ENCODE measurements at regions not wholly inside any gene's neighbourhood (a gene's known extent, or its start where the extent isn't known, plus 50 kb on each side); places are given as distances from the start of the nearest gene placed in this dataset.

- intact Hi-C loops (cut with DNase I): no loop called here
- peak in 3 of 7 donors; percentile 12 to 37 (median 27) for DNase-seq
- H3K4me3 ChIP-seq: no peak overlapping the region
- H3K27me3 ChIP-seq: no peaks in the 10 kb centered on the region
- no peak for TF ChIP-seq POLR2A (IDR thresholded peaks at IDR 0.05)
- TF ChIP-seq, protein P1, sequence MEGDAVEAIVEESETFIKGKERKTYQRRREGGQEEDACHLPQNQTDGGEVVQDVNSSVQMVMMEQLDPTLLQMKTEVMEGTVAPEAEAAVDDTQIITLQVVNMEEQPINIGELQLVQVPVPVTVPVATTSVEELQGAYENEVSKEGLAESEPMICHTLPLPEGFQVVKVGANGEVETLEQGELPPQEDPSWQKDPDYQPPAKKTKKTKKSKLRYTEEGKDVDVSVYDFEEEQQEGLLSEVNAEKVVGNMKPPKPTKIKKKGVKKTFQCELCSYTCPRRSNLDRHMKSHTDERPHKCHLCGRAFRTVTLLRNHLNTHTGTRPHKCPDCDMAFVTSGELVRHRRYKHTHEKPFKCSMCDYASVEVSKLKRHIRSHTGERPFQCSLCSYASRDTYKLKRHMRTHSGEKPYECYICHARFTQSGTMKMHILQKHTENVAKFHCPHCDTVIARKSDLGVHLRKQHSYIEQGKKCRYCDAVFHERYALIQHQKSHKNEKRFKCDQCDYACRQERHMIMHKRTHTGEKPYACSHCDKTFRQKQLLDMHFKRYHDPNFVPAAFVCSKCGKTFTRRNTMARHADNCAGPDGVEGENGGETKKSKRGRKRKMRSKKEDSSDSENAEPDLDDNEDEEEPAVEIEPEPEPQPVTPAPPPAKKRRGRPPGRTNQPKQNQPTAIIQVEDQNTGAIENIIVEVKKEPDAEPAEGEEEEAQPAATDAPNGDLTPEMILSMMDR (IDR thresholded peaks at IDR 0.05): peak in 3 of 6 experiments; percentile 21 to 33 (median 22)
- H3K9me3 ChIP-seq (replicated peaks in 1 of 3): no peaks in the 10 kb centered on the region
- no peaks in the 10 kb centered on the region for H3K36me3 ChIP-seq (replicated peaks in 1 of 2)
- 10 to 31% (median 20%) methylated on average over 2 of the region's 2 CpGs for WGBS, 4 donors
- H3K4me1 ChIP-seq (replicated peaks in 1 of 2): no peaks in the 10 kb centered on the region
- H3K27ac ChIP-seq: no peak overlapping the region
These were observed 72.0 kb upstream of the MAGEB16 start for GRCh38 chrX:35726176-35726575.

- H3K27ac ChIP-seq: no peak overlapping the region
- intact Hi-C loops (cut with DNase I): no loop called here
- peaks cover 2% of the 10 kb centered on the region for H3K27me3 ChIP-seq
- H3K36me3 ChIP-seq (replicated peaks in 1 of 2): no peaks in the 10 kb centered on the region
- TF ChIP-seq, protein P1 (IDR thresholded peaks at IDR 0.05): no peak
- TF ChIP-seq POLR2A (IDR thresholded peaks at IDR 0.05): no peak
- no peaks in the 10 kb centered on the region for H3K4me1 ChIP-seq (replicated peaks in 1 of 2)
- H3K4me3 ChIP-seq: no peak overlapping the region
- H3K9me3 ChIP-seq (replicated peaks in 1 of 3): no peaks in the 10 kb centered on the region
- 51 to 75% (median 68%) methylated on average over 3 of the region's 3 CpGs for WGBS, 4 donors
- DNase-seq: no peak
These were observed 69.7 kb upstream of the MAGEB16 start for GRCh38 chrX:35728481-35728880.

- Histone ChIP-seq H3K36me3 (replicated peaks in 1 of 2) (no peaks in the 10 kb centered on the region), H3K27ac (no peak overlapping the region), H3K4me3 (no peak overlapping the region), H3K9me3 (replicated peaks in 1 of 3) (no peaks in the 10 kb centered on the region), H3K4me1 (replicated peaks in 1 of 2) (no peaks in the 10 kb centered on the region), H3K27me3 (peaks cover 15% of the 10 kb centered on the region)
- WGBS, 4 donors: 76 to 88% (median 82%) methylated on average over 3 to 7 of the region's 7 CpGs
- intact Hi-C loops (cut with DNase I): no loop called here
- TF ChIP-seq, protein P1 (IDR thresholded peaks at IDR 0.05): no peak
- TF ChIP-seq POLR2A (IDR thresholded peaks at IDR 0.05): no peak
- DNase-seq: no peak
These were observed 64.3 kb upstream of the MAGEB16 start for GRCh38 chrX:35733879-35734278.

GRCh38 chrX:35741142-35741541 lies 57.0 kb upstream of the MAGEB16 start:
- WGBS, 4 donors: 68 to 86% (median 82%) methylated on average over 1 of the region's 1 CpG
- H3K36me3 ChIP-seq (replicated peaks in 1 of 2): no peaks in the 10 kb centered on the region
- H3K9me3 ChIP-seq (replicated peaks in 1 of 3): no peaks in the 10 kb centered on the region
- no peaks in the 10 kb centered on the region for H3K4me1 ChIP-seq (replicated peaks in 1 of 2)
- no peak overlapping the region for H3K27ac ChIP-seq
- peaks cover 2% of the 10 kb centered on the region for H3K27me3 ChIP-seq
- intact Hi-C loops (cut with DNase I): no loop called here
- TF ChIP-seq, protein P1 (IDR thresholded peaks at IDR 0.05): no peak
- no peak for TF ChIP-seq POLR2A (IDR thresholded peaks at IDR 0.05)
- no peak overlapping the region for H3K4me3 ChIP-seq
- no peak for DNase-seq

All from adrenal gland (tissue), 9 donors.